ENCODE measurements at regions not wholly inside any gene's neighbourhood (a gene's known extent, or its start where the extent isn't known, plus 50 kb on each side); places are given as distances from the start of the nearest gene placed in this dataset.

- Histone ChIP-seq H3K27me3 (ENCODE audit: control insufficient read depth, insufficient read depth, low read length) (no peaks in the 10 kb centered on the region), H3K4me3 (ENCODE audit: low read depth, low read length) (no peak overlapping the region), H3K36me3 (ENCODE audit: control insufficient read depth, insufficient read depth, low read length) (no peaks in the 10 kb centered on the region)
- no peak for DNase-seq (ENCODE audit: low read depth)
- no peak for TF ChIP-seq CTCF (IDR thresholded peaks at IDR 0.05; ENCODE audit: insufficient read depth, low read length, poor library complexity, severe bottlenecking)
Observed at GRCh38 chrX:150223176-150224015, 139.7 kb upstream of the MAMLD1 start.

- H3K27me3 ChIP-seq (ENCODE audit: control insufficient read depth, insufficient read depth, low read length): no peaks in the 10 kb centered on the region
- H3K36me3 ChIP-seq (ENCODE audit: control insufficient read depth, insufficient read depth, low read length): no peaks in the 10 kb centered on the region
- DNase-seq (ENCODE audit: low read depth): no peak
- no peak for TF ChIP-seq CTCF (IDR thresholded peaks at IDR 0.05; ENCODE audit: insufficient read depth, low read length, poor library complexity, severe bottlenecking)
- H3K4me3 ChIP-seq (ENCODE audit: low read depth, low read length): no peak overlapping the region
Observed at GRCh38 chrX:150224676-150225075, 138.4 kb upstream of the MAMLD1 start.

GRCh38 chrX:150225266-150225665, 137.9 kb upstream of the MAMLD1 start:
- no peak for DNase-seq (ENCODE audit: low read depth)
- Histone ChIP-seq H3K4me3 (ENCODE audit: low read depth, low read length) (no peak overlapping the region), H3K36me3 (ENCODE audit: control insufficient read depth, insufficient read depth, low read length) (no peaks in the 10 kb centered on the region), H3K27me3 (ENCODE audit: control insufficient read depth, insufficient read depth, low read length) (no peaks in the 10 kb centered on the region)
- no peak for TF ChIP-seq CTCF (IDR thresholded peaks at IDR 0.05; ENCODE audit: insufficient read depth, low read length, poor library complexity, severe bottlenecking)

GRCh38 chrX:150225756-150226155, 137.4 kb upstream of the MAMLD1 start:
- no peak for DNase-seq (ENCODE audit: low read depth)
- H3K36me3 ChIP-seq (ENCODE audit: control insufficient read depth, insufficient read depth, low read length): no peaks in the 10 kb centered on the region
- no peak overlapping the region for H3K4me3 ChIP-seq (ENCODE audit: low read depth, low read length)
- TF ChIP-seq CTCF (IDR thresholded peaks at IDR 0.05; ENCODE audit: insufficient read depth, low read length, poor library complexity, severe bottlenecking): no peak
- H3K27me3 ChIP-seq (ENCODE audit: control insufficient read depth, insufficient read depth, low read length): no peaks in the 10 kb centered on the region

GRCh38 chrX:150226223-150226965, 136.7 kb upstream of the MAMLD1 start:
- Histone ChIP-seq H3K27me3 (ENCODE audit: control insufficient read depth, insufficient read depth, low read length) (no peaks in the 10 kb centered on the region), H3K36me3 (ENCODE audit: control insufficient read depth, insufficient read depth, low read length) (no peaks in the 10 kb centered on the region), H3K4me3 (ENCODE audit: low read depth, low read length) (no peak overlapping the region)
- TF ChIP-seq CTCF (IDR thresholded peaks at IDR 0.05; ENCODE audit: insufficient read depth, low read length, poor library complexity, severe bottlenecking): no peak
- DNase-seq (ENCODE audit: low read depth): no peak
